Effector memory CD4-positive, alpha-beta T cell (primary cell): ENCODE measurements at regions not wholly inside any gene's neighbourhood (a gene's known extent, or its start where the extent isn't known, plus 50 kb on each side); places are given as distances from the start of the nearest gene placed in this dataset.

Source experiments
- DNase-seq, 3 donors: peaks; one replicate each; pipeline ENCODE4 v3.0.0-alpha.2; 2020
- H3K27ac ChIP-seq: 2 replicates; pipeline ENCODE4 v1.7.0; 2013; ENCODE audit warnings: mild to moderate bottlenecking, low read length, moderate library complexity; ENCODE audit not compliant: insufficient read depth, poor library complexity, severe bottlenecking
- H3K27me3 ChIP-seq: replicated peaks from 2 replicates; pipeline ENCODE4 v1.7.0; 2013; ENCODE audit warnings: mild to moderate bottlenecking, low read length; ENCODE audit not compliant: insufficient read depth, control insufficient read depth, poor library complexity, severe bottlenecking
- H3K36me3 ChIP-seq: 2 replicates; pipeline ENCODE4 v1.7.0; 2013; ENCODE audit warnings: mild to moderate bottlenecking, low read length, moderate library complexity; ENCODE audit not compliant: control insufficient read depth, insufficient read depth
- H3K4me1 ChIP-seq: 2 replicates; pipeline ENCODE4 v1.7.0; 2013; ENCODE audit warnings: low read length, mild to moderate bottlenecking; ENCODE audit not compliant: control insufficient read depth, insufficient read depth, poor library complexity, severe bottlenecking
- H3K4me3 ChIP-seq: 2 replicates; pipeline ENCODE4 v1.7.0; 2013; ENCODE audit warnings: low read length, low read depth, mild to moderate bottlenecking; ENCODE audit not compliant: insufficient read depth, poor library complexity, severe bottlenecking
- H3K9me3 ChIP-seq: 2 replicates; pipeline ENCODE4 v1.7.0; 2013; ENCODE audit warnings: mild to moderate bottlenecking, low read length, moderate library complexity; ENCODE audit not compliant: control insufficient read depth

DNA sequence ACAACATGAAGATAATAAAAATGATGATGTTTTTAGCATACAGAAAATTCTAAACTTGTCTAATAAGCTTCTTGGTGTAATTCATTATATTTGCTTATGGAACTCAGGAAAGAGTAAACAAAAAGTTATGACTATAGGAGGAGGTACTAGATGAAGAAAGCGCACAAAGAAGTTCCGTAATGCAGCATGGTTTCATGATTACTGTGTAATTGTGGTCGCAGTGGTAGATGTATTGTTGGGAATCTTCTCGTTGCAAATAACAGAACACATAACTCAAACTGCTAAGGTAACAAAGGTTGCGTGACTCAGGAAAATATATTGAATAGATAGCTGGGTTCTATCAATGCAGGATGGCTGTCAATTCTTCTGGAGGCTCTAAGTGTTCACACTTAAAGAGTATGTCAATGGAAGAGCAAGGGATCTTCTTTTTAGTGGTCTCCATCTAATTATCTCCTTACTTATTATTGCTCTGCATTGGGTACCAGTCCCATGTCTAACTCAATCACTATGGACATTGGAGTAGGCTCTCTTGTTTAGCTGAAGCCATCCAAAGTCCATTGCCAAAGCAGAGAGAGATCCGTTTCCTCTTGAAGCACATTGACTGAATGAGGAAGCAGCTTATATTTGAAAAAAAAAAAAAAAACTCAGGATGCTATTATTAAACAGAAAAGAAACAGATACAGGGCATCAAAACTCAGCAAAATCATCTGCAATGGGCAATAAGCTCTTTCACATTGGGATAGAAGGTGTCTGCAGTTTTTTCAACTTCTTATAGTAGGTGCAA is 283.4 kb upstream of the ATP2B1 start:
- Histone ChIP-seq H3K27ac (no peak overlapping the region), H3K4me3 (no peak overlapping the region), H3K27me3 (no peaks in the 10 kb centered on the region), H3K9me3 (no peaks in the 10 kb centered on the region), H3K4me1 (peaks cover 13% of the 10 kb centered on the region), H3K36me3 (no peaks in the 10 kb centered on the region)
- no peak for DNase-seq

DNA sequence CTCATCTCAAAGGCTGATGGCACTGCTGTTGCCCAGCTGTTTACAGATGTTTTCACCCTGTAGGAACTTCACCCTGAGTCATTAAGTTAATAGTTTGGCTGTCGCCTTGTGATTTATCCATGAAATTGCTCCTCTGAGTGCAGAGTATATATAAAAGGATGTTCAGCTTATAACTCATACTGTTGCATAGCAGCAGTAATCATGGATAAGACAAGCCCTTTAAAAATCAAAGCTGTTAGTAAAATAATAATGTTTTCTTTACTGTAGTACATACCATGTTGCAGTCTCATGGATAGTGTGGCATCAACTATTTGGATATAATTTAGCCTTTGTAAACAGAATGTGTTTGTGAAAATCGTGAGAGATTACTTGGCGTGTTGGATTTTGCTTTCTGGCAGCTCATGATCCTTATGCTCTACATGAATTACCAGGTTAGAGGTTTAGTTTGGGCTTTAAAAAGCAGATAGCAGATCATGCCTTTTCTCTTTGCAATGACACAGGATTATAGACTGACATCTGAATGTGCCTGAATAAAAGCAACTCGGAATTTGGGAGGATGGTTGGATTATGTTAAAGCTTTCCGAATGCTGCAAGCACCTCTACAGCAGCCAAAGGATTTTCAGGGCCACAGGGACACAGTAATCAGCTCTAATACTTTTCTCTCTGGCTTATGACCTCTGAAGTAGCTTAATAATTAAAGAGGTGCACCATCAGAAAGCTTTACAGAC is 279.7 kb upstream of the ATP2B1 start:
- H3K27me3 ChIP-seq = no peaks in the 10 kb centered on the region
- H3K4me3 ChIP-seq = no peak overlapping the region
- H3K27ac ChIP-seq = no peak overlapping the region
- no peaks in the 10 kb centered on the region for H3K36me3 ChIP-seq
- peaks cover 12% of the 10 kb centered on the region for H3K4me1 ChIP-seq
- no peak for DNase-seq
- H3K9me3 ChIP-seq = no peaks in the 10 kb centered on the region

DNA sequence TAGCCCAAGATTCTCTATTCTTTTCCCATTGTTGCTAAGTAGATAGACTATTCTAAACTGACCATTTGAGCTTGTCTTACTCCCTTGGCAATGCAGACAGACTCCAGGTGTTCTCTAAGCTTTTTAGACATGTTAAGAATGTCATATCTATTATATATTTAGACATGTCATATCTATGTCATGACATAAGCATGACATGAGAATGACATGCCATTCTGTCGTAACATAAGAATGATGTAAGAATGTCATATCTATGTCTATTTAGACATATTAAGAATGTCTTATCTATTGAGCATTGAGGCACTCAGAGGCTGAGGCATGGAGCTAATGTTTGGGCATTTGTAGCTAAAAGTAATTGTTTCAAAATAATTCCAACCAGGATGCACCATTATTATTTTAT is 277.3 kb upstream of the ATP2B1 start:
- H3K4me1 ChIP-seq = no peaks in the 10 kb centered on the region
- H3K4me3 ChIP-seq = no peak overlapping the region
- H3K27ac ChIP-seq = no peak overlapping the region
- no peaks in the 10 kb centered on the region for H3K36me3 ChIP-seq
- DNase-seq = no peak
- no peaks in the 10 kb centered on the region for H3K27me3 ChIP-seq
- H3K9me3 ChIP-seq = no peaks in the 10 kb centered on the region

DNA sequence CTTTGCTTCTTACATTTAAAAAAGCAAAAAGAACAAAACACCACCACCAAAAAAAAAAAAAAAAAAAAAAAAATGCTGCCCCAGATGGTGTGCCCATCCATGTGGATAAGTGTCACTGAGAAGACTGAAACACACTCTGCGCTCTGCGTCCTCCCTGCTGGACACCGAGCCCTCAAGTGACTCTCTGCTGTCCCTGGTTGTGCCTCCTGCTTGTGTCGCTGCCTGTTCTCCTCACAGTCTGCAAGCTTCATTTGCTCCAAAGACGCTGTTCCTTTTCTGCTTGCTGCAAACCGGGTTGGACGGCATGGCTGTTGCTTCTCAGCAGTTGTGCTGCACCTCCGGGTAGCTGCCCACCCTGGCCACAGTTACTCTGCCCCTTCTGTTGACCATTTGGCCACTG is 276.2 kb upstream of the ATP2B1 start:
- H3K4me3 ChIP-seq = no peak overlapping the region

DNA sequence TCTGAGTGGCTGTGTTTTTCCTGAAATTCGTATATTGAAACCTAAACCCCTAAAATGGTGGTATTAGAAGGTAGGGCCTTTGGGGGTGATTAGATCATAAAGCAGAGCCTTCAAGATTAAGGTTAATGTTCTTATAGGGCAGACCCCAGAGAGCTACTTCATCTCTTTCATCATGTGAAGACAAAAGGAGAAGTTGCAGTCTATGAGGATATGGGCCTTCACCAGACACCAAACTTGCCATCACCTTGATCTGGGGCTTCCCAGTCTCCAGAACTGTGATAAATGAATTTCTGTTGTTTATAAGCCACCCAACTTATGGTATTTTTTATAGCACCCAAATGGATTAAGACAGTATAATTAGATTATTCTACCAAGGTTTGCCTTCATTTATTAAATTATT is 275.0 kb upstream of the ATP2B1 start:
- H3K9me3 ChIP-seq = no peaks in the 10 kb centered on the region
- no peak for DNase-seq
- H3K4me1 ChIP-seq = no peaks in the 10 kb centered on the region
- H3K4me3 ChIP-seq = no peak overlapping the region
- no peaks in the 10 kb centered on the region for H3K27me3 ChIP-seq
- H3K27ac ChIP-seq = no peak overlapping the region
- no peaks in the 10 kb centered on the region for H3K36me3 ChIP-seq

More for the DNA sequence above, 276.2 kb upstream of the ATP2B1 start:
- H3K27ac ChIP-seq = no peak overlapping the region
- H3K27me3 ChIP-seq = no peaks in the 10 kb centered on the region
- H3K36me3 ChIP-seq = no peaks in the 10 kb centered on the region
- no peak for DNase-seq
- no peaks in the 10 kb centered on the region for H3K9me3 ChIP-seq
- no peaks in the 10 kb centered on the region for H3K4me1 ChIP-seq

DNA sequence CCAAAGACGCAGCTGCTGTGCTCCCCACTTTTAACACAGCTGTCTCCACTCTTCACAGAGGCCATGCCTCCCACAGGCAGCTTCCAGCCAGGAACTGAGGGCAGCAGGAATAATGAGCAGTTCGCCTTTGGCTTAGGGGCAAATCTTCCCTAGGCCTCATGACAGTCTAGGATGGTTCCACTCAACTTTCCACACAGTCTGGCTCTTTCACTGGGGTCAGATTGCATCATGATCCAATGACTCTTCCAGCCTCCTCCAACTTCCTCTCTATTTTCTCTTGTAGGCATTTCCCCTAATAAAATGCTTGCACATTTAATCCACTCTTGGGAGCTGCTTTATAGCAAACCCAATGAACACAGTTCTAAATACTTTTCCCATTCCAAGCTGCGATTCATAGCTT is 271.6 kb upstream of the ATP2B1 start:
- no peak overlapping the region for H3K4me3 ChIP-seq
- DNase-seq = no peak
- no peaks in the 10 kb centered on the region for H3K36me3 ChIP-seq
- H3K27ac ChIP-seq = no peak overlapping the region
- no peaks in the 10 kb centered on the region for H3K9me3 ChIP-seq
- H3K4me1 ChIP-seq = no peaks in the 10 kb centered on the region
- no peaks in the 10 kb centered on the region for H3K27me3 ChIP-seq

DNA sequence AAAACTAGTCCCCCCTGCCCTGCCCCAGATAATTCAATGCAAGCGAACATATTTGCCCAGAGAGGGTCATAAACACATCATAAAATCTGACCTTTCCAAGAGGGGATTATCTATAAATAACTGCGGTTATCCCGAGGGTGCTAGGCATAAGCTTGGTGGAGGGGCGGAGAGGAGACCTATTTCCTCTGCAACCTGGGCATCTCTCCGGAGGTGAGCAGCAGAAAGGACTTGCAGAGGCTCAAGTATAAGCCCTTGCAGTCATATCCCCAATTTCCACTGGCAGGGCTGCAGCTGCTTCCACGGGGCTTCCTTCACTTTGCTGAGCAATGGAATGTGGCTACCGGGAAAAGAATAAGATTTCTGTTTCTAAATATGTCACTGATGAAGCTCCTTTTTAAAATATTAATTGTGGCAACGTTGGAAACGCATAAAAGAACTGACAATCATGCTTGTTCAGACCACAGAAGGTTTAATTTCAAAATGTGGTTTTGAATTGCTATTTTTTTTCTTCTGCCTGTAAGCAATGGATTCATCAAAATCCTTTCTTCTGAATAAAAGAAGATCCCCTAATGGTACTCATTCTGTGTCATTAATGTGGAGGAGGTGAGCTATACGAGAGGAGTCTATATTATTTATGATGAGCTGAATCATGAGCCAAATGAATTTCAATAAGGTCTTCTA is 268.9 kb upstream of the ATP2B1 start:
- Histone ChIP-seq H3K4me3 (no peak overlapping the region), H3K4me1 (no peaks in the 10 kb centered on the region), H3K9me3 (no peaks in the 10 kb centered on the region), H3K36me3 (no peaks in the 10 kb centered on the region), H3K27ac (no peak overlapping the region), H3K27me3 (no peaks in the 10 kb centered on the region)
- DNase-seq = no peak

DNA sequence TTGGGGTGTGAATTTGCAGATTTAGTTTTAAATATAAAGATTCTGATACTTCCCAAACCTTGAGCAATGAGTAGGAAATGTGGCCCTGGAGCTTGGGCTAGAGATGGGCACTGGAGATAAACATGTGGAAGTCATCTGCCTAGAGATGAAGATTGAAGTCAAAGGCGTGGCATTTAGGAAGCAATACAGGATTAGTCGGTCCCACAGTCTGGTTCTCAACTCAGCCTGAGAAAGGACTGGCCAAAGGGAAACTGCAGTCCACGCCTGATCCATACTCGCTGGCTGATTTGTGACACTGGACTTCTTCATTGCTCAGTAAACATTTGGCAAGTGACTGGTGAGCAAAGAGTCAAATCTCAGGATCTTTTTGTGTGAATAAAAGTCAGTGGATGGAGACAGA is 268.2 kb upstream of the ATP2B1 start:
- no peaks in the 10 kb centered on the region for H3K9me3 ChIP-seq
- no peak for DNase-seq
- H3K4me1 ChIP-seq = no peaks in the 10 kb centered on the region
- H3K36me3 ChIP-seq = no peaks in the 10 kb centered on the region
- H3K27me3 ChIP-seq = no peaks in the 10 kb centered on the region
- no peak overlapping the region for H3K4me3 ChIP-seq
- H3K27ac ChIP-seq = no peak overlapping the region

DNA sequence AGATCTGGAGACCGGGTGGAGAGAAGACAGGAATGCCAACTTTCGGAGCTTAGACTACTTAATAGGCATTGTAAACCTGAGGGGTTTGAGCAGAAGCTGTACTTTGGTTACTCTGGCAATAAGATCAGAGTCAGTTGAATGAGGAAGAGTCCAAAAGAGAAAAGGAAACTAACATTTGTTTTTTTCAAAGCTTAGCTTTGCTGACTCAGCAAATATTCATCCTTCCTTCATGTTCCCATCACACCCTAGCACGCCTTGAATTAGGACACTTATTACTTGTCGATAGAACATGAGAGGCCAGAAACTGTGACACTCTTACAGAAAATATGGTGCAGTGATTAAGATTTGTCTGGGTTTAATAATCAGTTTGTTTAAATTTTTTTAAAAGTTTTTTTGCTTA is 266.9 kb upstream of the ATP2B1 start:
- DNase-seq = no peak
- Histone ChIP-seq H3K9me3 (no peaks in the 10 kb centered on the region), H3K27me3 (no peaks in the 10 kb centered on the region), H3K4me3 (no peak overlapping the region), H3K36me3 (no peaks in the 10 kb centered on the region), H3K27ac (no peak overlapping the region), H3K4me1 (no peaks in the 10 kb centered on the region)

DNA sequence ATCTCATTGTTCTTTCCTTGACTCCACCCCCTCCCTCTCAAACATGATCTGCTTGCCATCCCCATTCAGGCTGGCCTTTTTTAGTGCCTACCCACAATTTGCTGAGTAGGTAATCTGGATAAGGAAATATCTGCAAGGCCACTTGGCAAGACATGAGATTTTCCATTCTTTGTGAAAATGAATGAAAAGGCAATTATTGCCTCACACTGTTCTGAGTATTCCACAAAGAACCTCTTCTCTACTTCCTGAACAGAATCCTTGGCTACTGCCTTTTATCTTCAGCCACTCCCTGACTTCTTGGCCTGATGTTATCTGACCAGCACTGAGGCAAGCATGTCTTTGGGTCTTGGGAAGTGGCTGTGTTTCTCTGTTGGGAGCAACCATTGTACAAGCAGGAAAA is 263.2 kb upstream of the ATP2B1 start:
- no peaks in the 10 kb centered on the region for H3K9me3 ChIP-seq
- no peak overlapping the region for H3K4me3 ChIP-seq
- no peaks in the 10 kb centered on the region for H3K36me3 ChIP-seq
- H3K27me3 ChIP-seq = no peaks in the 10 kb centered on the region
- no peaks in the 10 kb centered on the region for H3K4me1 ChIP-seq
- no peak for DNase-seq
- H3K27ac ChIP-seq = no peak overlapping the region
